GM21717 (cell line): ENCODE measurements at regions not wholly inside any gene's neighbourhood (a gene's known extent, or its start where the extent isn't known, plus 50 kb on each side); places are given as distances from the start of the nearest gene placed in this dataset.
"Not testable (repeated sequence)": the region's sequence is repeated elsewhere in the genome, so short reads cannot be mapped to it uniquely, and the experiment has no call there.

ENCODE experiments used
- ATAC-seq: cut with Tn5 transposase; IDR thresholded peaks from one replicate; pipeline ENCODE4 v1.9.1; 2021; ENCODE audit warnings: mild to moderate bottlenecking, moderate library complexity; ENCODE audit not compliant: unreplicated experiment

DNA sequence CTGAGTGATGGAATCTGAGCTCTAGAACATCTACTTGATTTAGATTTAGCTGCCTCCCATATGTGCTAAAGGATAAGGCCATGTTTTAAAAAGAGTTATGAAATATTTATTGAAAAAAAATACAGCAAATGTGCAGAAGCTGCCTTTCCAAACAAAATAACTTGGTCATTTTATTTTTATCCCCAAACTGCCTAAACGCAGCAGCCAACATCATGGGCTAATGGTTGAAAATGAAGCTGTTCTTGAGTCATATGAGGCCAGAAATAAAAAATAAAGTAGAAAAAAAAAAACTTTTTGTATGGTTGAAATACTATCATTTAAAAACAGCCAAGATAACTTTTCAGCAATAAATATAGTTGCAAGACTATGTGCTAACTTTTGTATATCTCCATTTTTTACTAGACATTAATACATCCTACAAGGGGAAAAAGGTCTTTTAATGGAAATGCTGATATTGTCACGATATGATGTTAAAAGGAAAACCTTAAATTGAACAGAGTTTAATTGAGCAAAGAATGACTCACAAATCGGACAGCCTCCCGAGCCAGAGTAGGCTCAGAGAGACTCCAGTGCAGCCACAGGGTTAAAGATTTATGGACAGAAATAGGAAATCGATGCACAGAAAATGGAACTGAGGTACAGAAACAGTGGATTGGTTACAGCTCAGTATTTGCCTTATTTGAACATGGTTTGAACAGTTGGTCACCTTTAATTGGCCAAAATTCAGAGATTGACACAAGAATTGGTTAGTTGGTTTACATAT lies 305.8 kb downstream of the MDFIC start:
- ATAC-seq = no peak

DNA sequence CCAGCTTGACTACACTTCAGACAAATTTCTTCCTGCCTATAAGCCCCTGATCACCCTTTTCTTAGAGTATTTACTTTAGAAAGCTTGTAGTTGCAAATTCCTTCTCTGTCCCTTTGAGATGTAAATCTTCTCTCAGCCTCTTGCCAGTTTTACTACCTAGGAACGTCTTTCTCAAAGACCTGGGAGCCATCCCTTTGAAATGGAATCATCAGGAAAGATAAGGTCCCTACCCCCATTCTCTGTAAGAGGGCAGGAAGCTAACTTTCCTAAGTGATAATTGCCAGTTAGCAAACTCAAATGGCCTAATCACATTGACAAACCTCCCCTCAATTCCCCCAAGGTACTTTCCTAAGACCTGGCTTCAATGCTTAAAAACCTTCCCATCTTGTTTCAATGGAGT lies 304.5 kb downstream of the MDFIC start:
- ATAC-seq = no peak

- no peak for ATAC-seq
Observed at GRCh38 chr7:115224922-115225321, 303.0 kb downstream of the MDFIC start.

DNA sequence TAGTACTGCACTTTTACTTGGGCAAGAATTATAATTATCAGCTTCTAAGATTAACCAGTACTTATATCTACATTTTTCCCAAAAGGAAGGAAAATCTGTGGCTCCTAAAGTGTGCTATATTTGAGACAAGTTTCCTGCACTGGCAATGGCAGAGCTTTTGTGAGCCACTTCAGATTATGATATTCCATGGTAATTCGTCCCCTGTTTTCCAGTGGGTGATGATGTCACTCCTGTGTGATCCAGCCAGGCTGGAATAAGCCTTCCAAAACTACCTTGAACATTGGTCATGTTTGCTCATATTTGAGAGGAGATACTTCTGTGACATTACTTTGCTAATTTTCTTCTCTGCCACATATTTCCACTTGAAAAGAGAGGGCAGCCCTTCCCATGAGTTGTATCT lies 302.1 kb downstream of the MDFIC start:
- ATAC-seq = no peak

DNA sequence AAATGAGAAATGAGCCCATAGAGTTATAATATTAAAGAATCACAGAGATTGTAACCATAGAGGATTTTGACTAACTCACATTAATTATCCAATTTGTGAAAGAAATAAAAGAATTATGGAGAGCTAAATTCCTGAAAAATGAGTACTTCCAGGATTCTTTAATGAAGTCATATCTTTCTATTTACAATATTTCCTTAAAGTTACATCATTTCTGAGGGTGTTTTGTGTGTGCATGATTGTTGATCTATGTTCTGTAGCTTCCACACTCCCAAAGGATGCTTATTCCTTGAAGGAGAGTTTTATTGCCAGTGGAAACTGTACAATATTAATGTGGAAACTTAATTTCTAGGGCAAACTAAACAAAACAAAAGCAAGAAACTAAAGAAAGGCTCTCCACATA lies 299.6 kb downstream of the MDFIC start:
- no peak for ATAC-seq

DNA sequence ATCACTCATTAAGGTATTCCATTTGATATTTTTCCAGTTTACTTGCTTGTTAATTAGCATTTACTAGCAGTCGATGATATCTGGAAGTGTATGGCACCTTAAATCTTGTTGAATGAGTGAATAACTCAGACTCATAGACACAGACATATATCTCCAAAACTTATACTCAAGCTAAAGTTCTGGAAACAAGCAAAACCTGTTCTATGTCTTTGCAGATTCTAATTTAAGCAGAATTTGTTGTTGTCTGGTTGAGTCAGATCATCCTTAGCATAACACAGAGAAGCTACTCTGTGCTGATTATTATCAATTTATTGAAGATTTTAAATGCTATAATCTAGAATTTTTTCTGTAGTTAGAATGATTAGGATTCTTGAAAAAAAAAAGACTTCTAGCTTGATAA lies 296.2 kb downstream of the MDFIC start:
- no peak for ATAC-seq

DNA sequence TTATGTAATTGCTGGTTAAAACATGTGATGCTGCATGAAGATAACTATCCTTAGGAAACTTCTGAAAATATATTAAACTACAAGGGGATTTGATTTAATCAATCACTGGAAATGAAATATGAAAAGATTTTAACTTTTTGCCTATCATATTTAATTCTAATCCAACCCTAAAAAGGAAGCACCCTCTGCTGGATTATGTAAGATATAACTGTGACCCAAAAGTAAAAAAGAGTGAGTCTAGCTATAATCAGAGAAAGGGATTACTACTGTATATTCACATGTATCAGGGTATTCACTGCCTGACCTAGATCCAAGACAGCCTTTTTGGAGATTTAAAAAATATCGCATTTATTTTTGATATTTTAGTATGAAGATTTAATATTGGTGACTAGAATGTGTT lies 295.5 kb downstream of the MDFIC start:
- ATAC-seq = no peak

DNA sequence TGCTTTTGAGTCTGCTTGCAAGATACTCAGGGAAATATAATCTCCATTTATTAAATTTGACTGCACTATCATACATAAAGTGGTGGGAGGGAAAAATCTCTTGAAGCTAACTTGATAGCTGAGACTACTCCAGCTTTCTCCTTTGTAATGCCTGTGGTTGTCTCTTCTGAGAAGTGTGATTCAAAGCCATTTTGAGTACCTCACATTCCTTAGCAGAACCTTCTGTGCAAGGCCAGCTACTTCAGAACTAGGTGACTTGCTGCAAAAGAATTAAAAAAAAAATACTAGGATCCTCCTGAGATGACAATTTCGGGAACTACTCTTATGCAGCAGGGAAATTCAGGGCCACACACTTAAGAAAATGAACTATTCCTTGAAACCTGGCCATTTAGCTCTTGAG lies 294.8 kb downstream of the MDFIC start:
- ATAC-seq = no peak

DNA sequence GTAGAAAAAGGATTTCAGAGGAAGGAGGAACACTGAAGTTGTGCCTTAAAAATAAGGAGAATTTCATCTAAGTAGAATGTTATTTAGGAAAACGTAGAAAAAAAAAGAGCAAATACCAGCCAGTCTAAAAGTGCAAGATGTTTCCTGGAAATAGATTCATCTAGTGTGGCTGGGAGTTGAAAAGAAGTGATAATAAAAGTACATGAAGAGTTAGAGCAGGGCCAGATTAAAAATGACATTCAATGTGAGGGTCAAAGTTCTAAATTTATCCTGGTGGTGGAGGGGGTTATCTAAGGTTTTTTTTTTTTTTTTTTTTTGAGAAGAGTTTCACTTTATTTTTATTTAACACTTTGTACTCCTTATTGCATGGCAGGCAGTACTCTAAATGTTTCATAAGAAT lies 289.3 kb downstream of the MDFIC start:
- no peak for ATAC-seq

DNA sequence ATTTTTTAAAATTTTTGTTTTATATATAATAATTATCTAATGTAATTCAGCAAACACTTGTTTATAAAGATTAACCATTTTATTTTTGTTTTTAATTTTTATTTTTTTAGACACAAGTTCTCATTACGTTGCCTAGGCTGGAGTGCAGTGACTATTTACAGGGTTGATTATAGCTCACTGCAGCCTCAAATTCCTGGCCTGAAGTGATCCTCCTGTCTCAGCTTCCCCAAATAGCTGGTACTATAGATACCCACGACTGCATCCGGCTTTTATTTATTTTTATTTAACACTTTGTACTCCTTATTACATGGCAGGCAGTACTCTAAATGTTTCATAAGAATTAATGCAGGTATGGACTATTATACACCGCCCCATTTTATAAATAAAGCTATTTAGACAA lies 288.7 kb downstream of the MDFIC start:
- no peak for ATAC-seq

GRCh38 chr7:115208710-115209560 lies 287.0 kb downstream of the MDFIC start:
- ATAC-seq = no peak

DNA sequence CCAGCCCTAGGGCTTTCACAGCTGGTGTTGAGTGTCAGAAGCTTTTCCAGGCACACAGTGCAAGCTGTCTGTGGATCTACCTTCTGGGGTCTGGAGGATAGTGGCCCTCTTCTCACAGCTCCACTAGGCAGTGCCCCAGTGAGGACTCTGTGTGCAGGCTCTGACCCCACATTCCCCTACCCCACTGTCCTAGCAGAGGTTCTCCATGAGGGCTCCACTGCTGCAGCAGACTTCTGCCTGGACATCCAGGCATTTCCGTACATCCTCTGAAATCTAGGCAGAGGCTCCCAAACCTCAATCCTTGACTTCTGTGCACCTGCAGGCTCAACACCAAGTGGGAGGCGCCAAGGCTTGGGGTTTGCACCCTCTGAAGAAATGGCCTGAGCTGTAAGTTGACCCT lies 284.5 kb downstream of the MDFIC start:
- not testable (repeated sequence) for ATAC-seq

DNA sequence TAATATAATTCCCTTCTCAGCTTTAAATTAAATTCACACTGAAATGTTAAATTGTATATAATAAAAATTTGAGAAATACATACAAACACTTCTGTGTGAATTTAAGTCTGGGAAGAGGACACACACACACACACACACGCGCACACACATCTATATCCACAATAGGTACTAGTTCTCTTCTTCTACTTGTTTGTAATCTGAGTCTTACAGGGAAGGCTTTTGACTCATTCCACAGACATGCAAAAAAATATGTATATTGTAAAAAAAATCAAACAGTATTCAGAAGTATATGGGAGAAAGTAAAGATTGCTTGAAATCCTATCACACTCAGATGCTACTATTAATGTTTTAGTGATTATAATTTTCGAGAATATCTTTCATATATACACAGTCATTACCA lies 276.2 kb downstream of the MDFIC start:
- no peak for ATAC-seq

DNA sequence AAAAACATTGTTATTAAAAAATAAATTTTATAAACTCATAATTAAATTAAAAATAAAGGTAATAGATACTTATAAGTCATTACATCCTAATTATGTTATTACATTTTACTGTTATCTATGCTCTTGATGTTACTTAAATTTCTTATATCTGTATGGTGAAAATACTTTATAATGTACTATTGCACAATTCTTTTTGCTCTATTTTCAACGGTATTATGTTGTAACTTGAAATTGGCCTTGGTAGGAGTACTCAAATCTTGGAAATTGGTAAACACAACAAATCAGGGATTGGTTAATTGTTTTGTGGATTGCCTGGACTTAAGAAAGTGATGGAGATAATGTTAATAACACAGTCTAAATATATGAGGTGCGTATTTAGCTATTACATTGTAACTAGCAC lies 273.3 kb downstream of the MDFIC start:
- ATAC-seq = no peak

DNA sequence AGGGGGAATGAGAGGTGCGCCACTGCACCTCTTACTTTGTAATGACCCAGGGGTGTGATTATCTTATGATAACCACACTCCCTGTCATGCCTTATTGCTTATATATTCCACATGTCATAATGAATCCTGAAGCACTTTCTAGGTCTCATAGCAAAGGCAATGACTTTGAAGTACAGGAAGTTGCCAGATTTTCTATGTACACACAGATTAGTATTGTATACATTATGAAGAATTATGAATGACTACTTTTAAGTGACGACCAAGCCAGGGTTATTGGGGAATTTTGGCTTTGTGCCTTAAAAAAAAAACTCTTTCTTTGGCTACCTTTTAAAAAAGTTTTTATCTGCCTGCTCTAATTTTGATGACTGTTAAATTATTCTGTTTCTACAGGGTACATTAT lies 269.6 kb downstream of the MDFIC start:
- ATAC-seq = no peak

GRCh38 chr7:115183431-115184057 lies 261.6 kb downstream of the MDFIC start:
- ATAC-seq = no peak

DNA sequence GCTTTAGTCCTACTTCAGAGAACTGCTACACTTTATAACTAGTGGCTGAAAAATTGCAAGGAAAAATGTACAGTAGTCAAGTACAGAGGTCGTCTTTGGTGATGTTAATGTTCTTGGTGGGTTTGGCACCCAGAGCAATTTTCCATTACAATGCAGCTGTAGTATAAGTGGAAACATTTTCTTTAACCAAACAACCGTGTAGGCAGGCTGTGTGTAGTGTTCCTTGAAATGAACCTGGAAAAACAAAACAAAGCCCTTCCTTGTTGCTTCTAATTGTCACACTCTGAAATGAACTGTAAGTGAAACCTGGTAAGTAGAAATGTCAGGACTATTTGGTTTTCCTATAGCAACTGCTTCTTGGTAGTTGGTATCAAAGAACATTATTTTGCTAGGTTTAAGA lies 256.9 kb downstream of the MDFIC start:
- no peak for ATAC-seq

- no peak for ATAC-seq
Observed at GRCh38 chr7:115177823-115178222, 255.9 kb downstream of the MDFIC start.

GRCh38 chr7:115177103-115177502 lies 255.2 kb downstream of the MDFIC start:
- no peak for ATAC-seq

DNA sequence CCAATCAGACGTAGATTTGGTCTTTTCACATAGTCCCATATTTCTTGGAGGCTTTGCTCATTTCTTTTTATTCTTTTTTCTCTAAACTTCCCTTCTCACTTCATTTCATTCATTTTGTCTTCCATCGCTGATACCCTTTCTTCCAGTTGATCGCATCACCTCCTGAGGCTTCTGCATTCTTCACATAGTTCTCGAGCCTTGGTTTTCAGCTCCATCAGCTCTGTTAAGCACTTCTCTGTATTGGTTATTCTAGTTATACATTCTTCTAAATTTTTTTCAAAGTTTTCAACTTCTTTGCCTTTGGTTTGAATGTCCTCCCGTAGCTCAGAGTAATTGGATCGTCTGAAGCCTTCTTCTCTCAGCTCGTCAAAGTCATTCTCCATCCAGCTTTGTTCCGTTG lies 250.5 kb downstream of the MDFIC start:
- not testable (repeated sequence) for ATAC-seq

DNA sequence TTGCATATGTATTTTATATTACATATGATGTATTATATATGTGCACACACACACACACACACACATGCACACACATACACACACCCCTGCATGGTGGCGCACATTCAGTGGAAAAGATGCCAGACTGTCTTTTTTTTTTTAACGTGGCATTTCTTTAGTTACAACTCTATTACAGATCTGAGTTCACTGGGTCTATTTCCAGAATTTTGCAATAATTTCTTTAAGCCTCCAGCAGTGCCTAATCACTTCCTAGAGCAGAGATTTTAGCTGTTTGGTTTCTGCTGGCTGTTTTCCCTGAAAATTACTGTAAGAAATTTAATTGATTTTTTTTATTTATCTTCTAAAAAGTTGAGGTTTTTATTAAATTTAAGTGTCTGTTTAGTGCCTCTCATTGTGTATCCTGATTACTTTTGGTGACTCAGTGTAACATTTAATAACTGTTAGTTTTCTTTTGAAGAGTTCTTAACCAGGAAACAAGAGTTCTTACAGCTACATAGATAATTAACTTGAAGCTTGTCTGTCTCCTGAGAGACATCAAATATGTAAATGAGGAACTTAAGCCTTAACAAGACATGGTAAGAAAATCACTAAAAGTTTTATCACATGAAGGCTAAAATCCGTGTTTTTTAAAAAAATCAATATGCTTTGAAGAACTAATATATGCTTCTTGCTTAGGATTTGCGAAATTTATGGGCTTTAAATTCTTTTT lies 232.0 kb downstream of the MDFIC start:
- ATAC-seq = no peak
